ENCODE measurements at regions not wholly inside any gene's neighbourhood (a gene's known extent, or its start where the extent isn't known, plus 50 kb on each side); places are given as distances from the start of the nearest gene placed in this dataset.

DNA sequence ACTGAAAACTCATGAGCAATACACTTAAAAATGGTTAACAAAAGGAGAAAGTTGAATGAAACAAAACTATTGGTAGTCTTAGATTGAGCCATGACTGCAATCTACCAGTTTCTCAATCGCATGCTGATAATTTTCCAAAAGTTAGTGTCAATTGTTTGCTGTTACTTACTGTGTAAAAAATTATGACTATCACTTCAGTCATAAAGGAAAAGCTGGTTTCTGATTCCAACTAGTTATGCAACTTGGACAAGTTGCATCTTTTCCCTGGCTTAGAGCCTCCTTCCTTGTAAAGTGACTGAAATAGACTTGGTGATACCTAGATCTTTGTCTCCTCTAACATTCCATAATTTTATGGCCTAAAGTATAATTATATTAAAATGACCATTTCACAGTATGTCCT is 88.3 kb upstream of the PAK5 start:
- intact Hi-C loops (cut with micrococcal nuclease), result no loop called here
- TF ChIP-seq, protein P1, sequence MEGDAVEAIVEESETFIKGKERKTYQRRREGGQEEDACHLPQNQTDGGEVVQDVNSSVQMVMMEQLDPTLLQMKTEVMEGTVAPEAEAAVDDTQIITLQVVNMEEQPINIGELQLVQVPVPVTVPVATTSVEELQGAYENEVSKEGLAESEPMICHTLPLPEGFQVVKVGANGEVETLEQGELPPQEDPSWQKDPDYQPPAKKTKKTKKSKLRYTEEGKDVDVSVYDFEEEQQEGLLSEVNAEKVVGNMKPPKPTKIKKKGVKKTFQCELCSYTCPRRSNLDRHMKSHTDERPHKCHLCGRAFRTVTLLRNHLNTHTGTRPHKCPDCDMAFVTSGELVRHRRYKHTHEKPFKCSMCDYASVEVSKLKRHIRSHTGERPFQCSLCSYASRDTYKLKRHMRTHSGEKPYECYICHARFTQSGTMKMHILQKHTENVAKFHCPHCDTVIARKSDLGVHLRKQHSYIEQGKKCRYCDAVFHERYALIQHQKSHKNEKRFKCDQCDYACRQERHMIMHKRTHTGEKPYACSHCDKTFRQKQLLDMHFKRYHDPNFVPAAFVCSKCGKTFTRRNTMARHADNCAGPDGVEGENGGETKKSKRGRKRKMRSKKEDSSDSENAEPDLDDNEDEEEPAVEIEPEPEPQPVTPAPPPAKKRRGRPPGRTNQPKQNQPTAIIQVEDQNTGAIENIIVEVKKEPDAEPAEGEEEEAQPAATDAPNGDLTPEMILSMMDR (IDR thresholded peaks at IDR 0.05; ENCODE audit: unreplicated experiment), result no peak
- peak; percentile 62 for DNase-seq (ENCODE audit: unreplicated experiment)
- H3K27me3 Mint-ChIP-seq (ENCODE audit: insufficient read depth, unreplicated experiment), result no peaks in the 10 kb centered on the region
- ChIA-PET CTCF (interaction anchor here (0.6 to 2.1 kb wide), 3 partner anchors 14 to 310 kb away, joined by 3 to 20 read pairs (median 5); no protein-coding TSS in a partner anchor), POLR2A (interaction anchor here (0.7 to 1.0 kb wide), 2 partner anchors 9 to 474 kb away, joined by 3 to 4 read pairs; no protein-coding TSS in a partner anchor)
- no TSS peak for BruUV-seq (replicated peaks)
- H3K36me3 Mint-ChIP-seq (ENCODE audit: insufficient read depth, unreplicated experiment), result no peaks in the 10 kb centered on the region
- no peak overlapping the region for H3K4me3 Mint-ChIP-seq (ENCODE audit: unreplicated experiment)
- H3K9me3 Mint-ChIP-seq (ENCODE audit: unreplicated experiment), result no peaks in the 10 kb centered on the region
- H3K4me1 Mint-ChIP-seq (ENCODE audit: insufficient read depth, unreplicated experiment), result no peaks in the 10 kb centered on the region
- no peak overlapping the region for H3K27ac Mint-ChIP-seq (ENCODE audit: low read depth, unreplicated experiment)

DNA sequence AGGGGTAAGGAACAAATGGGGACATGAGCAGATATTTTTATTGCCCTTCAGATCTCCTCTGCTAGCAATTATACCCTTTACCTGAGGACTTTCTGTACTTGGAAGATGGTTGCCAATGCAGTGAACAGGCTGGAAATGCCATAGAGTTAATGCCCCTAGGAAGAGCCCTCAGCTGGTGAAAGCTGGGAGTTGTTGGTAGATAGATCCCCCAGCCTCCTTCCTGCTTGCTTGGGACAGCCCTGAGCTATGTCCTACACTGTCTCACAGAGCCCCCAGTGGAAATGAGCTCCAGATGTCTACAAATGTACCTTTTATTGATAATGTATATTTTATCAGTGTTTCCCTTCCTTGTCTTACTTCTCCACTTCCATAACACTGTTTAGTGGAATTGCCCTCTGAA is 87.6 kb upstream of the PAK5 start:
- BruUV-seq (replicated peaks), result no TSS peak
- Mint-ChIP-seq H3K4me3 (ENCODE audit: unreplicated experiment) (no peak overlapping the region), H3K27me3 (ENCODE audit: insufficient read depth, unreplicated experiment) (no peaks in the 10 kb centered on the region), H3K27ac (ENCODE audit: low read depth, unreplicated experiment) (no peak overlapping the region), H3K4me1 (ENCODE audit: insufficient read depth, unreplicated experiment) (no peaks in the 10 kb centered on the region), H3K9me3 (ENCODE audit: unreplicated experiment) (no peaks in the 10 kb centered on the region), H3K36me3 (ENCODE audit: insufficient read depth, unreplicated experiment) (no peaks in the 10 kb centered on the region)
- CTCF ChIA-PET, result interaction anchor here (0.9 to 2.1 kb wide), 3 partner anchors 14 to 309 kb away, joined by 3 to 20 read pairs (median 5); no protein-coding TSS in a partner anchor
- POLR2A ChIA-PET, result interaction anchor here (0.7 to 1.0 kb wide), 3 partner anchors 13 to 795 kb away, joined by 3 read pairs; no protein-coding TSS in a partner anchor
- TF ChIP-seq, protein P1 (IDR thresholded peaks at IDR 0.05; ENCODE audit: unreplicated experiment), result no peak
- no peak for DNase-seq (ENCODE audit: unreplicated experiment)
- intact Hi-C loops (cut with micrococcal nuclease), result no loop called here

DNA sequence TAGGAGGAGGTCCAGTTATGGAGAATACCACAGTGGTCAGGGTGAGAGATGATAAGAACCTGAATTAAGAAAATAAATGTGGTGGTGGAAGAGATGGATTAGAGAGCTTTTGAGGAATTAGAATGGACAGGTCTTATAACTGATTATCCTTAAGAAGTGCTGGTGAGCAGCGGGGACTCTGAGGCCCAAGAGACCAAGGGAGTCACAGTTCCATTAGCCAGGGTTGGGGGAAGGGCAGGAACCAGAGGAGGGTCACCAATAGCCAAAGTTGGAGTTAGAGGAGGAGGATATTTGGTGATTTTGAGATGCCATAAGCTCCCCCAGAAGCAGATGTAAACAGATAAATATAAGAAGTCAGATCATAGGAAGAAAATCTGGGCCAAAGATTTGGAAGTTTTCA is 87.1 kb upstream of the PAK5 start:
- ChIA-PET POLR2A (interaction anchor here (0.7 to 1.0 kb wide), 3 partner anchors 13 to 796 kb away, joined by 3 read pairs; no protein-coding TSS in a partner anchor), CTCF (interaction anchor here (0.6 to 2.1 kb wide), 6 partner anchors 9 to 309 kb away, joined by 3 to 20 read pairs (median 4); no protein-coding TSS in a partner anchor)
- H3K27ac Mint-ChIP-seq (ENCODE audit: low read depth, unreplicated experiment), result no peak overlapping the region
- intact Hi-C loops (cut with micrococcal nuclease), result no loop called here
- BruUV-seq (replicated peaks), result no TSS peak
- H3K9me3 Mint-ChIP-seq (ENCODE audit: unreplicated experiment), result no peaks in the 10 kb centered on the region
- no peak overlapping the region for H3K4me3 Mint-ChIP-seq (ENCODE audit: unreplicated experiment)
- H3K27me3 Mint-ChIP-seq (ENCODE audit: insufficient read depth, unreplicated experiment), result no peaks in the 10 kb centered on the region
- no peak for DNase-seq (ENCODE audit: unreplicated experiment)
- no peaks in the 10 kb centered on the region for H3K36me3 Mint-ChIP-seq (ENCODE audit: insufficient read depth, unreplicated experiment)
- H3K4me1 Mint-ChIP-seq (ENCODE audit: insufficient read depth, unreplicated experiment), result no peaks in the 10 kb centered on the region
- TF ChIP-seq, protein P1 (IDR thresholded peaks at IDR 0.05; ENCODE audit: unreplicated experiment), result no peak

DNA sequence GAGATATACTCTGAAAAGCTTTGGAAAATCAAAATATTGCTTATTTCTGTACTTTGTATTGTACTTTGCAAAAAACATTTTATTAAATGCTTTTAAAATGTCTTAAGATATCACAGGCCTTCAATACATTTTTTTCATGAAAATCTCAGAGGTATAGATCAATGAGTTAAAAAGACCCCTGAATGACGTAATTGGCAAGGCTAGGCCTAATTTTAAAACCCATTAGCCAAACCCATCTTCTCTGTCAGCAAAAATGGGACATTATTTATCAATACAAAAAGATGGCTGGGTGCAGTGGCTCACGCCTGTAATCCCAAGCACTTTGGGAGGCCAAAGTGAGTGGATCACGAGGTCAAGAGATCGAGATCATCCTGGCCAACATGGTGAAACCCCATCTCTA is 84.8 kb upstream of the PAK5 start:
- intact Hi-C loops (cut with micrococcal nuclease), result no loop called here
- Mint-ChIP-seq H3K27ac (ENCODE audit: low read depth, unreplicated experiment) (no peak overlapping the region), H3K9me3 (ENCODE audit: unreplicated experiment) (no peaks in the 10 kb centered on the region), H3K27me3 (ENCODE audit: insufficient read depth, unreplicated experiment) (no peaks in the 10 kb centered on the region), H3K4me1 (ENCODE audit: insufficient read depth, unreplicated experiment) (no peaks in the 10 kb centered on the region), H3K36me3 (ENCODE audit: insufficient read depth, unreplicated experiment) (no peaks in the 10 kb centered on the region), H3K4me3 (ENCODE audit: unreplicated experiment) (no peak overlapping the region)
- no TSS peak for BruUV-seq (replicated peaks)
- TF ChIP-seq, protein P1 (IDR thresholded peaks at IDR 0.05; ENCODE audit: unreplicated experiment), result no peak
- POLR2A ChIA-PET, result no interaction called here
- CTCF ChIA-PET, result interaction anchor here (0.7 to 5.6 kb wide), 4 partner anchors 11 to 306 kb away, joined by 3 to 69 read pairs (median 10); no protein-coding TSS in a partner anchor
- DNase-seq (ENCODE audit: unreplicated experiment), result no peak
